Activated CD8-positive, alpha-beta T cell treated with anti-CD3 and anti-CD28 coated beads for 36 hours (primary cell): ENCODE measurements at regions not wholly inside any gene's neighbourhood (a gene's known extent, or its start where the extent isn't known, plus 50 kb on each side); places are given as distances from the start of the nearest gene placed in this dataset.
A peak's percentile ranks its signal among the peaks of the same experiment; 100 is the strongest.

Experiments used
- ATAC-seq: fragments of 200-7000 bp; cut with Tn5 transposase; one replicate; pipeline ENCODE4 v1.10.0; 2021; ENCODE audit warnings: mild to moderate bottlenecking, moderate library complexity
- CTCF ChIA-PET: fragments of 350-600 bp; sonication (Branson Sonifier 250); formaldehyde crosslinking; loops from one replicate; lab custom pipeline; 2021; ENCODE audit warnings: antibody characterized with exemption; lab: Charles Lee
- POLR2A ChIA-PET: fragments of 350-600 bp; sonication (Branson Sonifier 250); formaldehyde crosslinking; loops from one replicate; lab custom pipeline; 2021; ENCODE audit warnings: antibody characterized with exemption; lab: Charles Lee
- DNase-seq: peaks from one replicate; pipeline ENCODE4 v3.0.0-alpha.2; 2020
- H3K27ac Mint-ChIP-seq: one replicate; pipeline ENCODE4 v1.8.0; 2021; ENCODE audit warnings: mild to moderate bottlenecking, mixed read lengths
- H3K27me3 Mint-ChIP-seq: one replicate; pipeline ENCODE4 v1.8.0; 2021; ENCODE audit warnings: mixed read lengths
- H3K36me3 Mint-ChIP-seq: one replicate; pipeline ENCODE4 v1.8.0; 2021; ENCODE audit warnings: low read depth, mixed read lengths
- H3K4me1 Mint-ChIP-seq: one replicate; pipeline ENCODE4 v1.8.0; 2021; ENCODE audit warnings: low read depth, mixed read lengths
- H3K4me3 Mint-ChIP-seq: one replicate; pipeline ENCODE4 v1.8.0; 2021; ENCODE audit warnings: mild to moderate bottlenecking, moderate library complexity, mixed read lengths
- H3K9me3 Mint-ChIP-seq: one replicate; pipeline ENCODE4 v1.8.0; 2021; ENCODE audit warnings: mixed read lengths
- intact Hi-C: fragments of 100-400 bp; cut with micrococcal nuclease; formaldehyde crosslinking; loops from one replicate; pipeline ENCODE4 v1.10.0; 2022
- TF ChIP-seq, protein P1 (sequence below): fragments of 200-600 bp; IDR thresholded peaks from one replicate; pipeline ENCODE4 v1.8.0; 2022; ENCODE audit warnings: antibody characterized with exemption, mild to moderate bottlenecking

DNA sequence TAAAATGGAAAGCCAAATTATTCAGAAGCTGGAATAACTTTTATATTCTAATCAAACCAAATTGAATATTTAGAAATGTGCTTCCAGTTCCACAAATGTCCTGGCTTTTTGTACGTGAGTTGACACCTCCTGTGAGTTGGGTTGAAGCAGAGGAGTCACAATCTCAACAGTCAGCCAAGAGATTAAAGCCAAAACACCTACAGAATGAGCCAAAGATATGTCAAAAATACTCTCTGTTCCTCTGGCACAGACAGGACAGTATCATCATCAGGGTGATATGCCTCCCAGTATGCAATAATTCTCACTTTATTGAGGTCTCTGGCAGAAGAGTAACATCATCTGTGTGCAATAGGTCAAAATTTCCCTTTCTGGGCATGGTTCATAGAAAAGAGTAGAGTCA is 914.3 kb upstream of the AMELY start:
- no peak overlapping the region for H3K4me3 Mint-ChIP-seq
- POLR2A ChIA-PET: no interaction called here
- intact Hi-C loops: no loop called here
- H3K27me3 Mint-ChIP-seq: no peaks in the 10 kb centered on the region
- H3K9me3 Mint-ChIP-seq: no peaks in the 10 kb centered on the region
- ATAC-seq (no peak), DNase-seq (no peak)
- no peak overlapping the region for H3K27ac Mint-ChIP-seq
- CTCF ChIA-PET: no interaction called here
- no peaks in the 10 kb centered on the region for H3K36me3 Mint-ChIP-seq
- no peaks in the 10 kb centered on the region for H3K4me1 Mint-ChIP-seq
- TF ChIP-seq, protein P1, sequence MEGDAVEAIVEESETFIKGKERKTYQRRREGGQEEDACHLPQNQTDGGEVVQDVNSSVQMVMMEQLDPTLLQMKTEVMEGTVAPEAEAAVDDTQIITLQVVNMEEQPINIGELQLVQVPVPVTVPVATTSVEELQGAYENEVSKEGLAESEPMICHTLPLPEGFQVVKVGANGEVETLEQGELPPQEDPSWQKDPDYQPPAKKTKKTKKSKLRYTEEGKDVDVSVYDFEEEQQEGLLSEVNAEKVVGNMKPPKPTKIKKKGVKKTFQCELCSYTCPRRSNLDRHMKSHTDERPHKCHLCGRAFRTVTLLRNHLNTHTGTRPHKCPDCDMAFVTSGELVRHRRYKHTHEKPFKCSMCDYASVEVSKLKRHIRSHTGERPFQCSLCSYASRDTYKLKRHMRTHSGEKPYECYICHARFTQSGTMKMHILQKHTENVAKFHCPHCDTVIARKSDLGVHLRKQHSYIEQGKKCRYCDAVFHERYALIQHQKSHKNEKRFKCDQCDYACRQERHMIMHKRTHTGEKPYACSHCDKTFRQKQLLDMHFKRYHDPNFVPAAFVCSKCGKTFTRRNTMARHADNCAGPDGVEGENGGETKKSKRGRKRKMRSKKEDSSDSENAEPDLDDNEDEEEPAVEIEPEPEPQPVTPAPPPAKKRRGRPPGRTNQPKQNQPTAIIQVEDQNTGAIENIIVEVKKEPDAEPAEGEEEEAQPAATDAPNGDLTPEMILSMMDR: no peak

DNA sequence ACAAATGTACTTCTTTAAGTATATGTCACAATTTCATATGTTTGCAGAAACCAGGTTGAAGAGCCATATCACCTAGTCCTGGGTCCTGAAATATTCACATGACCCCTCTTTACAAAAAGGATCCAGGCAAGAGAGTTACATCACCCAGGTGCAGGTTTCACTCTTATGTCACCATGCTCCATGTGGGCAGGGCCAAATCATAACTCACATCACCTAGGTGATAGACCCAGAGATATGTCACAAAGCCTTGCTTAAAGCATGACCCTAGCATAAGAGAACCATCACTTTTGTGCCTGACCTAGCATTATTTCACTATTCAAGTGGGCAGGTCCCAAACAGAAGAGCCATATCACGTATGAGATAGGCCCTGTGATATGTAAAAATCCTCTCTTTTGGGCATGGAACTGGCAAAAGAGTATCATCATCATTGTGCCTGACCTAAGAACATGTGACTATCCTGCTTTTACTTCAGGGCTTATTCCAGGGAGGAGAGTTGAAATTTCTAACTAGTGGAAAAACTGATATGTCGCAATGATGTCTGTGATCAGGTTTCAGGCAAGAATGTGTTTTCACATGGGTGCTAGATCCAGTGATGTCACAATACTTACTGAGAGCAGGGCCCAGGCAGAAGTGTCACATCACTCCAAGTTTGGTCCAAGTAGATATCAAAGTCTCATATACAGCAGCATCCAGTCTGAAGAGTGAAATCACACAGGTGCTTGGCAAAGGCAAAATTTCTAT is 909.9 kb upstream of the AMELY start:
- Mint-ChIP-seq H3K4me1 (no peaks in the 10 kb centered on the region), H3K27ac (no peak overlapping the region), H3K4me3 (no peak overlapping the region), H3K36me3 (no peaks in the 10 kb centered on the region), H3K9me3 (no peaks in the 10 kb centered on the region), H3K27me3 (no peaks in the 10 kb centered on the region)
- POLR2A ChIA-PET: no interaction called here
- intact Hi-C loops: no loop called here
- CTCF ChIA-PET: no interaction called here
- DNase-seq (peak; percentile 2), ATAC-seq (no peak)
- TF ChIP-seq, protein P1: no peak

DNA sequence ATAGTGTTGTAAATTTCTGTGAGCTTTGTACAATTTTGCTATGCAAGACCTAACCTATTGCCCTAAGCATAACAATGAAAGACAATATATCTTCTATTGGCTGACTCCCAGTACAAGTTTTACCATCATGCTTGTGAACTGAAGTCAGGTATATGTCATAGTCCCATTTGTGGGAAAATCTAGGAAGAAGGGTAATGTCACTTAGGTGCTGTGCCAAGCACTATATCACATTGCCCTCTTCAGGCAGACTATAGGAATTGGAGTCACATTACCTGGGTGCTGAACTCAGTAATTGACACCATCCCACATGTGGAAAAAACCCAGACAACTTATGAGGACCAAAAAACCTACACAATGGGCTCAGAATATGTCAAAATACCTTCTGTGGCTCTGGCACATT is 907.4 kb upstream of the AMELY start:
- H3K36me3 Mint-ChIP-seq: no peaks in the 10 kb centered on the region
- H3K27me3 Mint-ChIP-seq: no peaks in the 10 kb centered on the region
- ChIA-PET POLR2A (no interaction called here), CTCF (no interaction called here)
- ATAC-seq (no peak), DNase-seq (no peak)
- no peak overlapping the region for H3K27ac Mint-ChIP-seq
- TF ChIP-seq, protein P1: peak; percentile 21
- H3K4me1 Mint-ChIP-seq: no peaks in the 10 kb centered on the region
- H3K9me3 Mint-ChIP-seq: no peaks in the 10 kb centered on the region
- intact Hi-C loops: no loop called here
- H3K4me3 Mint-ChIP-seq: no peak overlapping the region

DNA sequence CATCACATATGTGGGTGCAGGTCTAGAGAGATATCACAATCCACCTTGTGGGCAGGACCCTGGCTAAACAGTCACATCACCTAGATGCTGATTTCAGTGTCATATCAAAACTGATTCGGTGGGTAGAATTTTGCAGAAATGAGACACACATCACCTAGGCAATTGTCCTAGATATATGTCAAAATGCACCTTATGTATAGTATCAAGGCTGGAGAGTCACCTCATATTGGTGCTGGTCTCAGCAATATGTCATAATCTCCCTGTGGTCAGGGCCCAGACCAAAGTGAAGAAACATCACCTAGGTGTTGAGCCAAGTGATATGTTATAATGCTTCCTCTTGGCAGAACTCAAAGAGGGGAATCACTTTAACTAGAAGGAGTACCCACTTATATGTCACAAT is 905.0 kb upstream of the AMELY start:
- Mint-ChIP-seq H3K36me3 (no peaks in the 10 kb centered on the region), H3K27me3 (no peaks in the 10 kb centered on the region), H3K4me1 (no peaks in the 10 kb centered on the region), H3K9me3 (no peaks in the 10 kb centered on the region), H3K27ac (no peak overlapping the region), H3K4me3 (no peak overlapping the region)
- POLR2A ChIA-PET: no interaction called here
- TF ChIP-seq, protein P1: no peak
- ATAC-seq: no peak
- DNase-seq: no peak
- intact Hi-C loops: no loop called here
- CTCF ChIA-PET: no interaction called here

DNA sequence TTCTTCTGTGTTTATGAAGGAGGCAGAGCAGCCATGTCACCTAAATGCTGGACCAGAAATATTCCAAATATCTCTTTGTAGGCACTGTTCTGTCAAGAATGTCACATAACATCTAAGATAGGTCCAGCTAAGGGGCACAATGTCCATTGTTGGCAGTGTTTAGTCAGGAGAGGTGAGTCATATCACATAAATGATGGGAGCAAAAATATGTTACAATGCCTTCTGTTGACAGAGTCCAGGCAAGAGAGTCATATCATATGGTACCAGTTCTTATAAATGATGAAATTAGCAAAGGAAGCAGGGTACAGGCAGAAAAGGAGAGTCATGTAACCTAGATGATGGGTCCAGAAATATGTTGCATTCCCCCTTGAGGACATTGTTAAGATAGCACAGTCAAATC is 904.4 kb upstream of the AMELY start:
- Mint-ChIP-seq H3K9me3 (no peaks in the 10 kb centered on the region), H3K4me3 (no peak overlapping the region), H3K4me1 (no peaks in the 10 kb centered on the region), H3K27ac (no peak overlapping the region), H3K27me3 (no peaks in the 10 kb centered on the region), H3K36me3 (no peaks in the 10 kb centered on the region)
- ChIA-PET POLR2A (no interaction called here), CTCF (no interaction called here)
- ATAC-seq: no peak
- TF ChIP-seq, protein P1: no peak
- intact Hi-C loops: no loop called here
- no peak for DNase-seq
